ENCODE measurements at regions not wholly inside any gene's neighbourhood (a gene's known extent, or its start where the extent isn't known, plus 50 kb on each side); places are given as distances from the start of the nearest gene placed in this dataset.

DNA sequence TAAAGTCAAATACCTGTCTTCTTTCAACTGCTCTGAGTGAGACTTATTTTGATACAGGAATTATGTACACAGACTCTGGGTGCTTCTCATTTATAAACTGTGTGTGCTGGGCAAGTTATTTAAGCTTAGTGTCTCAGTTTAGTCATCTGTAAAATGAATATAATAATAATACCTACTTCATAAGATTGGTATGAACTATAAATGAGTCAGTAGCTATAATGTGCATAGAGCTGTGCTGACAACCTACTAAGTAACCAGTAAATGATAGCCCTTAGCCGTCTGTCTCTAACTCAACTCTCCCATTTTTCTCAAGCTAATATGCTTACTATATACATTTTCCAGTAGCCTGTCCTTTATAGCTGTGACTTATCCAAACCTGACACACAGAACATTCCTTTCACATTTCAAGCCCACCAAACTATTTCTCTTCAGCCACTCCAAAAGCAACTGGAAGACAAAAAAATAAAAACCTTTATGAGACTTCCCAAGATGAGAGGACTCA is 319.8 kb downstream of the ETAA1 start (continued):
- TF ChIP-seq EMX1 (CRISPR knock-in tag; IDR thresholded peaks at IDR 0.05) (no peak), ZNF671 (CRISPR knock-in tag; IDR thresholded peaks at IDR 0.05) (no peak), ZNF416 (CRISPR knock-in tag; IDR thresholded peaks at IDR 0.05) (no peak), OVOL2 (CRISPR knock-in tag; IDR thresholded peaks at IDR 0.05; ENCODE audit: borderline replicate concordance) (no peak)

- TF ChIP-seq ZBTB21 (CRISPR knock-in tag; IDR thresholded peaks at IDR 0.05; ENCODE audit: borderline replicate concordance) = no peak
- CTCF ChIA-PET = no interaction called here
- POLR2A ChIA-PET = no interaction called here
These were observed 320.6 kb downstream of the ETAA1 start for GRCh38 chr2:67717692-67718091.

DNA sequence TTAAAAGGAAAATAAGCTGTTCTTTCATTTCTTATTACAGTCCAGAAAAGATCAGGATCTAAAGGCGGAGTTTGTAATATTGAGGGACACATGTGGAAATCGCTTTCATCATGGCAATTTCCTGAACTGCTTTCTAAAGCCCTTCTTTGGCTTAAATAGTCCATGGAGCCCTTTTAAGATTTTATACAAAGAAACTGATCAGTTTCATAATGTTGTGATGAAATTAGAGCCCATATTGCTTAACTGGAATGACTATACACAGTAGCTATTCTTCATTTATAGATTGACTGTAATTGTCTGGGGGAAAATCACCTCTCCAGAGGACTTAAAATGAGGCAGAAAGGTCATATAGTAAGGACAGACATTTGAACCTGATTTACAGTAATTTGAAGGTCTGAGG is 322.2 kb downstream of the ETAA1 start:
- DNase-seq (ENCODE audit: low spot score) (no peak), ATAC-seq (no peak)
- Mint-ChIP-seq H3K4me1 (no peaks in the 10 kb centered on the region), H3K27ac (no peak overlapping the region), H3K27me3 (ENCODE audit: low read depth) (no peaks in the 10 kb centered on the region), H3K4me3 (no peak overlapping the region), H3K9me3 (peaks cover 23% of the 10 kb centered on the region), H3K36me3 (peaks cover 14% of the 10 kb centered on the region)
- ChIA-PET POLR2A (no interaction called here), CTCF (no interaction called here)
- TF ChIP-seq SP1 (CRISPR knock-in tag; conservative IDR thresholded peaks at IDR 0.05) = no peak
- no peak for TF ChIP-seq ZNF416 (CRISPR knock-in tag; IDR thresholded peaks at IDR 0.05)
- TF ChIP-seq ETV6 (CRISPR knock-in tag; IDR thresholded peaks at IDR 0.05) = no peak
- TF ChIP-seq CREB1 (CRISPR knock-in tag; IDR thresholded peaks at IDR 0.05) = no peak
- no peak for TF ChIP-seq ZNF232 (CRISPR knock-in tag; IDR thresholded peaks at IDR 0.05)
- TF ChIP-seq ZNF121 (CRISPR knock-in tag; IDR thresholded peaks at IDR 0.05) = no peak
- TF ChIP-seq, protein P1, sequence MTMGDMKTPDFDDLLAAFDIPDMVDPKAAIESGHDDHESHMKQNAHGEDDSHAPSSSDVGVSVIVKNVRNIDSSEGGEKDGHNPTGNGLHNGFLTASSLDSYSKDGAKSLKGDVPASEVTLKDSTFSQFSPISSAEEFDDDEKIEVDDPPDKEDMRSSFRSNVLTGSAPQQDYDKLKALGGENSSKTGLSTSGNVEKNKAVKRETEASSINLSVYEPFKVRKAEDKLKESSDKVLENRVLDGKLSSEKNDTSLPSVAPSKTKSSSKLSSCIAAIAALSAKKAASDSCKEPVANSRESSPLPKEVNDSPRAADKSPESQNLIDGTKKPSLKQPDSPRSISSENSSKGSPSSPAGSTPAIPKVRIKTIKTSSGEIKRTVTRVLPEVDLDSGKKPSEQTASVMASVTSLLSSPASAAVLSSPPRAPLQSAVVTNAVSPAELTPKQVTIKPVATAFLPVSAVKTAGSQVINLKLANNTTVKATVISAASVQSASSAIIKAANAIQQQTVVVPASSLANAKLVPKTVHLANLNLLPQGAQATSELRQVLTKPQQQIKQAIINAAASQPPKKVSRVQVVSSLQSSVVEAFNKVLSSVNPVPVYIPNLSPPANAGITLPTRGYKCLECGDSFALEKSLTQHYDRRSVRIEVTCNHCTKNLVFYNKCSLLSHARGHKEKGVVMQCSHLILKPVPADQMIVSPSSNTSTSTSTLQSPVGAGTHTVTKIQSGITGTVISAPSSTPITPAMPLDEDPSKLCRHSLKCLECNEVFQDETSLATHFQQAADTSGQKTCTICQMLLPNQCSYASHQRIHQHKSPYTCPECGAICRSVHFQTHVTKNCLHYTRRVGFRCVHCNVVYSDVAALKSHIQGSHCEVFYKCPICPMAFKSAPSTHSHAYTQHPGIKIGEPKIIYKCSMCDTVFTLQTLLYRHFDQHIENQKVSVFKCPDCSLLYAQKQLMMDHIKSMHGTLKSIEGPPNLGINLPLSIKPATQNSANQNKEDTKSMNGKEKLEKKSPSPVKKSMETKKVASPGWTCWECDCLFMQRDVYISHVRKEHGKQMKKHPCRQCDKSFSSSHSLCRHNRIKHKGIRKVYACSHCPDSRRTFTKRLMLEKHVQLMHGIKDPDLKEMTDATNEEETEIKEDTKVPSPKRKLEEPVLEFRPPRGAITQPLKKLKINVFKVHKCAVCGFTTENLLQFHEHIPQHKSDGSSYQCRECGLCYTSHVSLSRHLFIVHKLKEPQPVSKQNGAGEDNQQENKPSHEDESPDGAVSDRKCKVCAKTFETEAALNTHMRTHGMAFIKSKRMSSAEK (CRISPR knock-in tag; IDR thresholded peaks at IDR 0.05; ENCODE audit: borderline replicate concordance) = no peak
- TF ChIP-seq ZNF219 (CRISPR knock-in tag; IDR thresholded peaks at IDR 0.05; ENCODE audit: borderline replicate concordance) = no peak
- no peak for TF ChIP-seq ELF4 (CRISPR knock-in tag; IDR thresholded peaks at IDR 0.05; ENCODE audit: low read depth)
- no peak for TF ChIP-seq ATF1 (CRISPR knock-in tag; IDR thresholded peaks at IDR 0.05)

More at GRCh38 chr2:67717692-67718091, 320.6 kb downstream of the ETAA1 start:
- Mint-ChIP-seq H3K4me1 (no peaks in the 10 kb centered on the region), H3K4me3 (no peak overlapping the region), H3K9me3 (peaks cover 21% of the 10 kb centered on the region), H3K36me3 (peaks cover 14% of the 10 kb centered on the region), H3K27me3 (ENCODE audit: low read depth) (no peaks in the 10 kb centered on the region), H3K27ac (no peak overlapping the region)
- DNase-seq (ENCODE audit: low spot score) (no peak), ATAC-seq (no peak)

GRCh38 chr2:67721516-67721915 is 324.4 kb downstream of the ETAA1 start:
- H3K4me3 Mint-ChIP-seq = no peak overlapping the region
- no peak for ATAC-seq
- peaks cover 23% of the 10 kb centered on the region for H3K9me3 Mint-ChIP-seq
- no peak overlapping the region for H3K27ac Mint-ChIP-seq
- ChIA-PET POLR2A (no interaction called here), CTCF (no interaction called here)
- peaks cover 14% of the 10 kb centered on the region for H3K36me3 Mint-ChIP-seq
- H3K4me1 Mint-ChIP-seq = no peaks in the 10 kb centered on the region; the same call in 1 of the 2 replicates
- H3K27me3 Mint-ChIP-seq (ENCODE audit: low read depth) = no peaks in the 10 kb centered on the region
- TF ChIP-seq HMGA2 (CRISPR knock-in tag; IDR thresholded peaks at IDR 0.05) (no peak), TP53 (CRISPR knock-in tag; IDR thresholded peaks at IDR 0.05) (no peak), ZNF396 (CRISPR knock-in tag; IDR thresholded peaks at IDR 0.05; ENCODE audit: borderline replicate concordance) (no peak), GABPB1 (CRISPR knock-in tag; IDR thresholded peaks at IDR 0.05) (no peak)
- no peak for DNase-seq (ENCODE audit: low spot score)
